ENCODE measurements at regions not wholly inside any gene's neighbourhood (a gene's known extent, or its start where the extent isn't known, plus 50 kb on each side); places are given as distances from the start of the nearest gene placed in this dataset.
"Not testable (repeated sequence)": the region's sequence is repeated elsewhere in the genome, so short reads cannot be mapped to it uniquely, and the experiment has no call there.

DNA sequence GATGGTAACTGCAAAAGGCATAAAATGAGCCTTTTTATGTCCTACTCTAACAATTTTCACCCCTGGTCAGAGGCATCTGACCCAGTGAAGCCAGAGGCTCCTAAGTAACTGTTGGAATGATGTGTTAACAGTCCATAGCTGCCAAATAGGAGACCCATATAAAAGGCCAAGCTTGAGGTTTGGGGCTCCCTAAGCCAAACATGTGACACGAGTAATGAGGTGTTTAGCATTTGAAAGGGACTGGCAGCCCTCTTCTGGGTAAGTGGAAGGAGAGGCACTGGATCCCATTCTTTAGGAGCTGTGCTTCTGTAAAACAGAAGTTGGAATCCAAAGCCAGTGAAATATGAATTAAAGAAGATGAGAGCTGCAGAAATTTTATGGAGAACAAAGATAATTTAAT, 100.6 kb upstream of the PNPLA4 start:
- DNase-seq (ENCODE audit: low read depth in 1 of 2, low spot score in 1 of 2): no peak

DNA sequence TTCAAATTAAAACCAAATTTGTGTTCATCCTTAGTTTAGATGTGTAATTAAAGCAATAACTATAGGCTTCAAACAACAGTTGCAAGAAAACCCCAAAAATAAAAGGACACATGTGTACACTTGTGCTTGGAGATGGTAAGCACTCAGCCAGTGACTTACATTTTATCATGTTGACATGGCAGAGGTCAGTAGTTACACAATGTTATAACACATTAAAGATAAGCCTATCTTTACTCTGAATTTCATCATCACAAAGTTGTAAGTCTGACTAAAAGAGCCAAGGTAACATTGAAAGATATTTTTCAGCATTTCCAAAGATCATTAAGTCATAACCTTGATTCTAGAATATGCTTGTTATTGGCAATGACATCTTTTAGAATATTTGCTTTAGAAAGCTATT, 98.5 kb upstream of the PNPLA4 start:
- DNase-seq (ENCODE audit: low read depth in 1 of 2, low spot score in 1 of 2): no peak

DNA sequence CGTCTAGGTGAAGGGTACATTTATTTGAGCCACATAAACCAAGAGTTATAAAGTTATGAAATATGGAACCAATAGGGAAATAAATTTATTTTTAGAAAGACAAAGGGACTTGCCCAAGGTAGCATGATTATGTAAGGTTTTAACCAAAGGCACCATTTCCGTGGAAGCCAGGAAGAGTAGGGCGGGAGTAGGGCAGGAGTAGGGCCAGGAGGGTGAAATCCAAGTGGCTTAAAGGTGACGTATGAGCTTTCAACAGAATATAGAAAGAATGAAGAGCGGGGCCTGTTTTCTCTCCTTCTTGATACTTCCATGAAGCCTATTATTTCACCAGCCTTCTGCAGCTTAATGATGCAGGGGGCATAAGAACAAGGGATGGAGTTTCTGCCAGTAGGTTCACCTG, 91.7 kb upstream of the PNPLA4 start:
- no peak for DNase-seq (ENCODE audit: low read depth in 1 of 2, low spot score in 1 of 2)

DNA sequence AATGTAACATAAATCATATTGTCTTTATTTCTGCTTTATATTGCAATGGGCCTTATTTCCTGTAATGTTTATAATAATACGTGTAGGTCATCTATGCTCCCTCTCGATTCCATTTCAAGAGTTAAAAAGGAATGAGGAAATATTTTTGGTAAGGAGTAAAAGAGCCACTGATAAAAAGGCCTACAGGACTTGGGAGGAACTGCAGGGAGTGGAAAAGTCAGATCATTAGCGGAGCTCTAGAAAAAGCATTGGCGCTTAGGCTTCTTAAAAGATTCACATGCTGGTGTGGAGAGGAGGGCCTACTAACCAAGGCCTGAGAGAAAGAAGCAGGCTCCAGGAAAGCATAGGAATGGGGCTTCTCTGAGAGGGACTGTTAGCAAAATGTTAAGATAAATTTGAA, 82.9 kb upstream of the PNPLA4 start:
- DNase-seq (ENCODE audit: low read depth in 1 of 2, low spot score in 1 of 2): no peak

DNA sequence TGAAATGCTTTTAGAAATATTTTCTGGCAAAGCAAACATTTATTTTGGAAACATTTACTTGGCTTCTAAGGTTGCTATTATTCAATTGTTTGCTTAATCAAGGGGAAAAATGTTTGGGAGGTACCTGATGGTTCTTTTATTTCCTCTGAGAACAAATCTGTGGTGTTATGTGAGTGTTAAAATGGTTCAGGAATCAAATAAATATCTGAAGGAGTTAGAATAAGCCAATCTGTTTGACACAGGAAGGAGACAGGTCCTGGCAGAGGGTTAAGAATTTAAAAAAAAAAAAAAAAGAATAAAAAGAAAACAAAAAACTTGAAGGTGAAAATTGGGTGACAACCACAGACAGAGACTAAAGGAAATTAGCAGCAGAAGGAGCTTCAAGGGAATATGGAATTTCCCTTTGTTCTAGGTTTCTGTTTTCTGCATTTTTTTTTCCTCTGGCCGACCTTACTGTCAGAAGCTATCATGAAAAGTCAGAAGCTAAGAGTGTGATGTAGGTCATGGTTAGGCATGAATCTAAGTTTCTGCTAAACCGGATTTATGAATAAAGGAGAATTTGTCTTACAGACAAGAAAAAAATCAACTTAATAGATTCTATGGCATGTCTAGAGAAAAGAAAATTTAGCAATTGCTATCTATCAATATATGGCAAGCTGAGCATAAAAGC, 78.6 kb upstream of the PNPLA4 start:
- no peak for DNase-seq (ENCODE audit: low read depth in 1 of 2, low spot score in 1 of 2)

DNA sequence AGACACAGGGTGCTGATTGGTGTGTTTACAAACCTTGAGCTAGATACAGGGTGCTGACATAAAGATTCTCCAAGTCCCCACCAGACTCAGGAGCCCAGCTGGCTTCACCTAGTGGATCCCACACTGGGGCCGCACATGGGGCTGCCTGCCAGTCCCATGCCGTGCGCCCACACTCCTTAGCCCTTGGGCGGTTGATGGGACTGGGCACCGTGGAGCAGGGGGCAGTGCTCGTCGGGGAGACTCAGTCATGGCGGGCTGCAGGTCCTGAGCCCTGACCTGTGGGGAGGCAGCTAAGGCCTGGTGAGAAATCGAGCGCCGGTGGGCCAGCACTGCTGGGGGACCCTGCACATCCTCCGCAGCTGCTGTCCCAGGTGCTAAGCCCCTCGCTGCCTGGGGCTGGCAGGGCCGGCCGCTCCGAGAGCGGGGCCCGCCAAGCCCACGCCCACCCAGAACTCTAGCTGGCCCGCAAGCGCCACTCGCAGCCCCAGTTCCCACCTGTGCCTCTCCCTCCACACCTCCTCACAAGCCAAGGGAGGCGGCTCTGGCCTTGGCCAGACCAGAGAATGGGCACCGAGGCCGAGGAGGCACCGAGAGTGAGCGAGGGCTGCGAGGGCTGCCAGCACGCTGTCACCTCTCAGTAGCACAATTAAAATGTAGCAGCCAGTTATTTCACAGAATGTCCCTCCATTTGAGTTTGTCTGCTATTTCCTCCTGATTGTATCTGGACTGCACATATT, 76.1 kb upstream of the PNPLA4 start:
- DNase-seq (ENCODE audit: low read depth in 1 of 2, low spot score in 1 of 2): no peak

DNA sequence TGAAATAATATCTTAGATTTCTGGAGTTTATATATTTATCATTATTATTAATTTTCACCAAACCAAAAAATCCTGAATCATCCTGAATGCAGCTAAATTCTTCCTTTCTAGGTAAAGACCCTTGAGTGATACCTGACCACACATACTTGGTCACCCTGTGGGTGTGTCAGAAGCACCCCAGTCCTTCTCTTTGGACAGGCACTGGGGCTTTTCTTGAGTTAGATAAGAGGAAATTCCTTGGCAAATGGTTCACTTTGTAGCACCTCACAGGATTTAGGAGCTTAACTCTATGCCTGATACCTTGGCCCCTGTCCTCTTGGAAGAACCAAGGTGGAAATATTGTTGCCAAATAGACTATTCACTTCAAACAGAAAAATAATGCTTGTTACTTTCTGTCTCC, 69.6 kb upstream of the PNPLA4 start:
- DNase-seq (ENCODE audit: low read depth in 1 of 2, low spot score in 1 of 2): no peak

DNA sequence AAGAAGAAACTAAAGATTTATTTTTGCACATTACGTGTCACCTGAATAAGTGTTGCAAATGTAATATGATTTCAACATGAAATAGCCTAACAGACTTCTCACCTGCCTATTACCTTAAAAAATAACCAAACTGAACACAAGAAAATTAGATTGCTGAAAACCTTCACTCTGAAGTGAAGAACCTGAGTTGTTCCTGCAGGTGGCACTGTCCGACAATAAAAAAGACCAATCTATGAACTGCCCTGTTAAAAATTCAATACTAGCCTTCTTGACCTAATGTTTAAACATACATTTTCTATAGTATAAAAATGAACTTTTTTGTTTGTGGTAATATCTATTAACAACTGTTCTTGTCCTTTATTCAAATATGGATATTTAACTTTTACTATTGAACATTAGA, 69.2 kb upstream of the PNPLA4 start:
- peak in 1 of 2 donors; percentile 2 for DNase-seq (ENCODE audit: low read depth in 1 of 2, low spot score in 1 of 2)

DNA sequence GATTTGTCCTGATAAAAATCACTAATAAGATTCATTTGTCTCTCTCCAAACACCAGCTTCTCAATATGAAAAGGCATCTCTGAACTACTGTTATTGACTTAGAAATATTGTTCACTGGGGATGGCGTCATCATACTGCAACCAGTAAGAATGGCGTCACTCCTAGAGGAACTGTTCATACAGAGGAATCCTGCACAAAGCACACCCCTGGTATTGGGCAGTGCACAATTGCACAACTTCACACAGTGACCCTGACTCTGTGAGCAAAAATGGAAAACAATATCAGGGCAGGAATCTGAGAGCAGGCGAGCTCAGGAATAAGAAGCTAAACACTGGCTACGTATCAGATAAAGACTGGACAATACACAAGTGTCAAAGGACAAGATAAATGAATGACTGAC, 66.7 kb upstream of the PNPLA4 start:
- no peak for DNase-seq (ENCODE audit: low read depth in 1 of 2, low spot score in 1 of 2)

DNA sequence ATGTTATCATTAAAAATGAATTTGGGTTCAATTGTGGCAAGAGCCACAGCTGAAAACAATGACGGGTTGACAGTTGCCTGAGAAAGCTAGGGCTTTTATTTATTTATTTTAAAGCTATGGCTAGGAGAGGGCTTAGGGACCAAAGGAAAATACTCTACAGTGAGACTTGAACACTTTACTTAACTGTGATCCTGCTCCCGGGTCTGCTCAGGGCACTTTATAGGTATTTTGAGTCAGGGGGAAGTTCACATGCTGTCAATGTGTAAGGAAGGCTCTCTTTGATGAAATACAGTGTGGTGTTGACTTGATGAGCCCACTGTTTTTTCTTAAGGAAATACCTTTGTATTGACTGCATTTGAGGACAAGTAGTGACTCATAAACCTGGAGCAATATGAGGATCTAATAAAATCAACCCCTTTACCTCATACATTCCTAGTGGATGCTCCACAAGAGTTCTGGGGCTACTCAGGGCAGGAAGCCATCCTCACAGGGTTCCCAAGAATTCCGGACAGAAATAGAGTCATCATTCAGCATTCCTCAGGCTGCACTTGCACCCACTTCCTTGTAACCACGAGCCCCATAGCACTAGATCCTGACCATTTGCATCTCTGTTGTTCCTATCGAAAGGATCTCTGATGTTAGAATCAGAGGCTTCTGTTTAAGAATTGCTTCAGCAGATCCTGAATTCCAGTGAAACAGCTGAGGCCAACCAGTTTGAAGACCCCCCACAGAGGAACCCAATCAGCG, 61.0 kb upstream of the PNPLA4 start:
- DNase-seq (ENCODE audit: low read depth in 1 of 2, low spot score in 1 of 2): not testable (repeated sequence)

DNA sequence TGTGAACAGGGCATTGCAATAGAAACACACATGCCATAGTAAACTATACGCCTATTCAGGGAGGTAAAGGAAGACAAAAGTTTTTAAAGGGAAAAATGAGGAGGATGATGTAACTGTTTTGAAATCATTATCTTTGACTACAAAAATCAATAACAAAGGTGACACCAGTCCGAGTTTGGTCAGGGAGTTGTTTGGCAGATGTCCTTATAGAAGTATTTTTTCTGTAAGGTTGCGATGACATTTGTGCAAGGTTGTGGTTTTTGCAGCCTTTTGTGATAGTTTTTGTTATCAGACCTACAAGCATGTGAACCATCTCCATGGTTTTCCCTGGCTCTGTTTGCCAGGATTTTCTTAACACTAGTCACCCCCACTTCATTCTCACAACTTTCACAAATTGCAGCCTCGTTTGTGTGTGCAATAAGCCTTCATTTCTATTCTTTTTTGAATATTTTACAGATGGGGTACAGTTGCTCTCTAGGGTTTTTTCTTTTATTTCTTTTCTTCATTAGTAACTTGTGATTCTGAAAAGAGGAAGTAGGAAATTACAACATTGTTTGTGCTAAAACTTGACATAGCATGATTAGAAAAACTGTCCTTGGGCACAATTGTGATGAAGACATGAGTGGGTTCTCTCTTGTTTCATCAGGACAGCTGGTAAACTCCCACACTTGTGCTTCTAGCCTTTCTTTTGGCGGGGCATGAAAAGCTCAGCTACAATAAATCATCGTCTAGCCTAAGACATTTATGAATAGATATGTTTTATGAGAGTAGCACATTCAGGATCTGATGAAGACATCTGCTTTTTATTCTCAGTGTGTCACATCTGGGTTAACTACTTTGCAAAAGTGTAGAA, 60.2 kb upstream of the PNPLA4 start:
- DNase-seq (ENCODE audit: low read depth in 1 of 2, low spot score in 1 of 2): no peak

DNA sequence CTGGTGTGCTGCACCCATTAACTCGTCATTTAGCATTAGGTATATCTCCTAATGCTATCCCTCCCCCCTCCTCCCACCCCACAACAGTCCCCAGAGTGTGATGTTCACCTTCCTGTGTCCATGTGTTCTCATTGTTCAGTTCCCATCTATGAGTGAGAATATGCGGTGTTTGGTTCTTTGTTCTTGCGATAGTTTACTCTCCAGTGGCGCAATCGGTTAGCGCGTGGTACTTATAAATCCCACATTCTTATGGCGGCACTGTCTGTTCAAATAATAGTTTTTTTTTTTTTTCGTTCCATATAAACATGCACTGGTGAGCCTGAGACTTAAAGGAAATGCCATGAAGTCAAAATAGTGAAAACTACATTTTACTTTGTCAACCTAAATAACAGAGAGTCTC, 59.5 kb upstream of the PNPLA4 start:
- DNase-seq (ENCODE audit: low read depth in 1 of 2, low spot score in 1 of 2): not testable (repeated sequence)

DNA sequence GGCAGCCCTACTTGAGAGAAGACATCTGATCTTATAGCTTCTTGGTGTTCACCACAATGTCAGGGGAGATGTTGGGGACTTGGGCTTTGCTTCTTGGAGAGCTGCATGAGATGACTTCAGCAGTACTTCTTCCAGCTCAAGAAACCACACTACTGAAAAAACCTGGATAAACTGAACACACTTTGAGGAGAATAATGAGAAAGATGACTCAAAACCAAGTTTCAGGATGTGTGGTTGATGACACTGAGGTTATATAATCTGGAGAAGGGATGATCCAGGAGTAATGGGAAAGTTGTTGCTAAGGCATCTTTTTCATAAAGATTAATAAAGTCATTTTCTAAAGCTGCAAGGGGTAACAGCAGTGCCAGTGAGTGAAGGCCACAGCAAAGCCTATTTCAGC, 58.4 kb upstream of the PNPLA4 start:
- DNase-seq (ENCODE audit: low read depth in 1 of 2, low spot score in 1 of 2): no peak

DNA sequence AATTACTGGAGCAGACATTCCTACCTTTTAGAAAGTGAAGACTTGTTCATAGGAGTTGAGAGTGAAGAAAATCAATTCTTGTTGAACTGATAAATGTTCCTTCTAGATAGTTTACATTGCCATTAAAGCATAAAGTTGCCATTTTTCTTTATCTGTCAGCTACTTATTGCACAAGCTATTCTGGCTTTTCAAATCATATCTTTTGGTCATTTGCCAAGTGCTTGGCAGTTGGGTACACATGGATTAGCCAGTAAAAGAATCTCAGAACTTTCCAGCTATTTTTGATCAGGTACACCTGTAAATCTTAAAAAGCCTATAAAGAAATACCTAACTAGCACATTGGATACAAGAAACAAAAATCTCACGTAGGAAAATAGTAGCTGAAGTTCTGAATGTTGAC, 56.4 kb upstream of the PNPLA4 start:
- no peak for DNase-seq (ENCODE audit: low read depth in 1 of 2, low spot score in 1 of 2)

Measured in activated CD4-positive, alpha-beta T cell treated with anti-CD3 and anti-CD28 coated beads, Interleukin-2, amount 50 U/mL, for 24 hours (primary cell).